ENCODE measurements at regions not wholly inside any gene's neighbourhood (a gene's known extent, or its start where the extent isn't known, plus 50 kb on each side); places are given as distances from the start of the nearest gene placed in this dataset.
"Not testable (repeated sequence)": the region's sequence is repeated elsewhere in the genome, so short reads cannot be mapped to it uniquely, and the experiment has no call there.

DNA sequence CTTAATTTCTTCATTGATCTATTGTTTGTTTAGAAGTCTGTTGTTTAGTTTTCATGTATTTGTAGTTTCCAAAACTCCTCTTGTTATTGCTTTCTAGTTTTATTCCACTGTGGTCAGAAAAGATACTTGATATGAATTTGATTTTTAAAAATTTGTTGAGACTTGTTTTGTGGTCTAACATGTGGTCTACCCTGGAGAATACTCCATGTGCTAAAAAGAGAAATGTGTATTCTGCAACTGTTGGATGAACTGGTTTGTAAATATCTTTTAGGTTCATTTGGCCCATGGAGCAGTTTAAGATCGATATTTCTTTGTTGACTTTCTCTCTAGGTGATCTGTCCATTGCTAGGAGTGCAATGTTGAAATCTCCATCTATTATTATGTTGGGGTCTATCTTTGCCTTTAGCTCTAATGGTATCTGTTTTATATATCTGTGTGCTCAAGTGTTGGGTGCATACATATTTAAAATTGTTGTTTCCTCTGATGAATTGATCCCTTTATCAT is 150.6 kb upstream of the ATP10B start:
- WGBS, 2 experiments (ENCODE audit: insufficient coverage in 2 of 2), result 100% methylated on average over 1 of the region's 1 CpG; no CpG with 5 or more reads in 1 of the 2 experiments
- Histone ChIP-seq H3K4me1 (ENCODE audit: control insufficient read depth, insufficient read depth, low read length, poor library complexity, severe bottlenecking) (no peaks in the 10 kb centered on the region), H3K36me3 (ENCODE audit: control insufficient read depth, insufficient read depth, low read length) (no peaks in the 10 kb centered on the region), H3K27ac (ENCODE audit: low read depth, low read length, severe bottlenecking) (no peak overlapping the region), H3K4me3 (ENCODE audit: extremely low read depth, insufficient read depth, low read length, poor library complexity, severe bottlenecking) (no peak overlapping the region), H3K9me3 (ENCODE audit: control insufficient read depth, low read length) (no peaks in the 10 kb centered on the region)

GRCh38 chr5:161001604-161002003 is 149.6 kb upstream of the ATP10B start:
- no CpG with 5 or more reads among the region's 1 CpG for WGBS, 2 experiments (ENCODE audit: insufficient coverage in 2 of 2)
- no peak overlapping the region for H3K4me3 ChIP-seq (ENCODE audit: extremely low read depth, insufficient read depth, low read length, poor library complexity, severe bottlenecking)

GRCh38 chr5:161001142-161001541 is 149.1 kb upstream of the ATP10B start:
- no CpG with 5 or more reads among the region's 1 CpG for WGBS, 2 experiments (ENCODE audit: insufficient coverage in 2 of 2)
- not testable (repeated sequence) for H3K9me3 ChIP-seq (ENCODE audit: control insufficient read depth, low read length); H3K27ac ChIP-seq (ENCODE audit: low read depth, low read length, severe bottlenecking); H3K4me1 ChIP-seq (ENCODE audit: control insufficient read depth, insufficient read depth, low read length, poor library complexity, severe bottlenecking); H3K4me3 ChIP-seq (ENCODE audit: extremely low read depth, insufficient read depth, low read length, poor library complexity, severe bottlenecking); H3K36me3 ChIP-seq (ENCODE audit: control insufficient read depth, insufficient read depth, low read length)

More at GRCh38 chr5:161001604-161002003, 149.6 kb upstream of the ATP10B start:
- Histone ChIP-seq H3K27ac (ENCODE audit: low read depth, low read length, severe bottlenecking) (no peak overlapping the region), H3K9me3 (ENCODE audit: control insufficient read depth, low read length) (no peaks in the 10 kb centered on the region), H3K36me3 (ENCODE audit: control insufficient read depth, insufficient read depth, low read length) (no peaks in the 10 kb centered on the region), H3K4me1 (ENCODE audit: control insufficient read depth, insufficient read depth, low read length, poor library complexity, severe bottlenecking) (no peaks in the 10 kb centered on the region)

DNA sequence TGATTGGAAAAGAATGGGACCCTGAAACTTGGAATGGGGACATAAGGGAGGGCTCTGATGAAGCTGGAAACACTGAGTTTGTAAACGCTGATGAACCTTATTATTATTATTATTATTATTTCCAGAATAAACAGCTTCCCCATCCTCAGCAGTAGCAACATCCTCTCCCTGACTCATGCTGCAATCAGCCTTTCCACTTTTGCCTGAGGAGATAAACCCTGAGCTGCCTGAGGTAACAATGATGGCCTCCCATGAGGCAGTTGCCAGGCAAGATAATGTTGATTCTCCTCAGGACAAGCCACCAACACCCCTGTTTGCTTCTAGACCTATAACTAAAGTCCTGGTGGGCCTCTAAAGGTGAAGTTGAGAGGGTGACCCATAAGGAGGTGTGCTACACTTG is 139.2 kb upstream of the ATP10B start:
- no peaks in the 10 kb centered on the region for H3K4me1 ChIP-seq (ENCODE audit: control insufficient read depth, insufficient read depth, low read length, poor library complexity, severe bottlenecking)
- H3K4me3 ChIP-seq (ENCODE audit: extremely low read depth, insufficient read depth, low read length, poor library complexity, severe bottlenecking), result no peak overlapping the region
- no peaks in the 10 kb centered on the region for H3K9me3 ChIP-seq (ENCODE audit: control insufficient read depth, low read length)
- H3K27ac ChIP-seq (ENCODE audit: low read depth, low read length, severe bottlenecking), result no peak overlapping the region
- WGBS, 2 experiments (ENCODE audit: insufficient coverage in 2 of 2), result no CpG with 5 or more reads among the region's 1 CpG
- no peaks in the 10 kb centered on the region for H3K36me3 ChIP-seq (ENCODE audit: control insufficient read depth, insufficient read depth, low read length)

DNA sequence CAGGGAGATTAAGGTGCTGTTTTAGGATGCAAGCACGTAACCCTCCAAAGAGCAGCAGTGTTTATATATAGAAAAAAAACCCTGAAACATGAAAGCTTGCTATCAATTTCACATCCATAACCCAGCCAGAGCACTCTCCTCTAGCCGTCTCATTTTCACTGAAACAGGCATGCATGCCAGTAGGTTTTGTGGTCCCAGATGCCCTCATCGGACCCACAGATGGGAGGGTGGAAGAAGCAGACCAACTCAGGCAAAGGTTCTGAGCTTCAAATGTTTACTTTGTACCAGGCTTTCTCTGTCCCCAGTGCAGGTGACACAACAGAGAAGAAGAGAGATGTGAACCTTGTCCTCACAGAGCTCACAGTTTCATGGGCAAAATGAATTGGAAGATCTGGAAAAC is 127.4 kb upstream of the ATP10B start:
- 100% methylated on average over 1 to 2 of the region's 3 CpGs for WGBS, 2 experiments (ENCODE audit: insufficient coverage in 2 of 2)
- no peak overlapping the region for H3K27ac ChIP-seq (ENCODE audit: low read depth, low read length, severe bottlenecking)
- H3K9me3 ChIP-seq (ENCODE audit: control insufficient read depth, low read length), result no peaks in the 10 kb centered on the region
- no peaks in the 10 kb centered on the region for H3K36me3 ChIP-seq (ENCODE audit: control insufficient read depth, insufficient read depth, low read length)
- peaks cover 5% of the 10 kb centered on the region for H3K4me1 ChIP-seq (ENCODE audit: control insufficient read depth, insufficient read depth, low read length, poor library complexity, severe bottlenecking)
- H3K4me3 ChIP-seq (ENCODE audit: extremely low read depth, insufficient read depth, low read length, poor library complexity, severe bottlenecking), result no peak overlapping the region

GRCh38 chr5:160978944-160979343 is 126.9 kb upstream of the ATP10B start:
- no peaks in the 10 kb centered on the region for H3K36me3 ChIP-seq (ENCODE audit: control insufficient read depth, insufficient read depth, low read length)
- H3K27ac ChIP-seq (ENCODE audit: low read depth, low read length, severe bottlenecking), result peak overlapping the region; percentile 36
- H3K9me3 ChIP-seq (ENCODE audit: control insufficient read depth, low read length), result no peaks in the 10 kb centered on the region
- H3K4me1 ChIP-seq (ENCODE audit: control insufficient read depth, insufficient read depth, low read length, poor library complexity, severe bottlenecking), result peaks cover 5% of the 10 kb centered on the region
- no peak overlapping the region for H3K4me3 ChIP-seq (ENCODE audit: extremely low read depth, insufficient read depth, low read length, poor library complexity, severe bottlenecking)

DNA sequence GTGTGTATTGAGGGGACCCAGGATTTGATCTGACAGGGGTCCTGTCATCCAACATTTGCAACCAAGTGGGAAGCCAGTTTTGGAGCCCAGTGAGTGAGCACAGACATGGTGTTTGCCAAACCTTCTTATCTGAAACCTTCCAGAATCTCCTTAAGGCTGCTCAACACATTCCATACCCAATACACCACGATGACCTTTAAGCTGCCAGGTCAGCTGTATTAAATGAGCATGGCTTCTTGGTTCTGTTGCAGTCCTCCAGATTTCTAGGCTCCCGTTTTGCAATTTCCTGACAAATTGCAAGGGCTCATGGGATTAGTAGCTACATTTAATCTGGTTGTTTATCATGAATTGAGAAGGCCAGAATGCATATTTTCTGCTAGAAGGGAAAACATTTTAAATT is 124.2 kb upstream of the ATP10B start:
- Histone ChIP-seq H3K4me1 (ENCODE audit: control insufficient read depth, insufficient read depth, low read length, poor library complexity, severe bottlenecking) (peaks cover 5% of the 10 kb centered on the region), H3K9me3 (ENCODE audit: control insufficient read depth, low read length) (no peaks in the 10 kb centered on the region), H3K27ac (ENCODE audit: low read depth, low read length, severe bottlenecking) (no peak overlapping the region), H3K36me3 (ENCODE audit: control insufficient read depth, insufficient read depth, low read length) (no peaks in the 10 kb centered on the region), H3K4me3 (ENCODE audit: extremely low read depth, insufficient read depth, low read length, poor library complexity, severe bottlenecking) (no peak overlapping the region)
- WGBS, 2 experiments (ENCODE audit: insufficient coverage in 2 of 2), result 79 to 94% methylated on average over 2 of the region's 2 CpGs

DNA sequence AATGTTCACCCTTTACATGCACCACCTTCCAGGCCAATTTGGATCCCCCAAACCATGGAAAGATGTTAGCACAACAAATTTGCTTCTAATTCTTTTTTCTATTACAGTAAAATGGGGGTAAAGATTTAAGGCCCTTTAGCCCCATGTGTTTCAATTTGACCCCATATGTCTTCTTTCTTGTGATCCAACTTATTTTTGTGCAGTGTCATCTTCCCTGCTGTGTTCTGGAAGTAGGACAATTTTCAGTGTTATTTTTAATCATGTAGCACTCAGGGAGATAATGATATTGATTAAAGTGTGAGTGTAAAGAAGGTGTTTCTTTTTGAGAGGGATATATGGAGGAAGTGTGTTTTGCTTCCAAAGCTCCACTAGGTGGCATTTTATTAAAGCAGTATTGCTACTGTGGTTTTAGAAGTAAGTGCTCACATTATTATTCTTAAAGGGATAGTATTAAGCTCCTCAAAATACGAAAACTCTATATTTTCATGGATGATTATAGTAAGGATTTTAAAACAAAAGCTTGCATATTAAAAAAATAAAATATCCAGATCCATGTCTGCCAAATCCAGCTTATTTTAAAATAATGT is 118.7 kb upstream of the ATP10B start:
- Histone ChIP-seq H3K36me3 (ENCODE audit: control insufficient read depth, insufficient read depth, low read length) (no peaks in the 10 kb centered on the region), H3K4me1 (ENCODE audit: control insufficient read depth, insufficient read depth, low read length, poor library complexity, severe bottlenecking) (peaks cover 9% of the 10 kb centered on the region), H3K27ac (ENCODE audit: low read depth, low read length, severe bottlenecking) (no peak overlapping the region), H3K4me3 (ENCODE audit: extremely low read depth, insufficient read depth, low read length, poor library complexity, severe bottlenecking) (no peak overlapping the region), H3K9me3 (ENCODE audit: control insufficient read depth, low read length) (no peaks in the 10 kb centered on the region)
- no CpG with 5 or more reads among the region's 1 CpG for WGBS, 2 experiments (ENCODE audit: insufficient coverage in 2 of 2)

GRCh38 chr5:160969645-160970044 is 117.6 kb upstream of the ATP10B start:
- H3K9me3 ChIP-seq (ENCODE audit: control insufficient read depth, low read length), result no peaks in the 10 kb centered on the region
- no peak overlapping the region for H3K27ac ChIP-seq (ENCODE audit: low read depth, low read length, severe bottlenecking)
- H3K4me3 ChIP-seq (ENCODE audit: extremely low read depth, insufficient read depth, low read length, poor library complexity, severe bottlenecking), result no peak overlapping the region
- peaks cover 9% of the 10 kb centered on the region for H3K4me1 ChIP-seq (ENCODE audit: control insufficient read depth, insufficient read depth, low read length, poor library complexity, severe bottlenecking)
- H3K36me3 ChIP-seq (ENCODE audit: control insufficient read depth, insufficient read depth, low read length), result no peaks in the 10 kb centered on the region

DNA sequence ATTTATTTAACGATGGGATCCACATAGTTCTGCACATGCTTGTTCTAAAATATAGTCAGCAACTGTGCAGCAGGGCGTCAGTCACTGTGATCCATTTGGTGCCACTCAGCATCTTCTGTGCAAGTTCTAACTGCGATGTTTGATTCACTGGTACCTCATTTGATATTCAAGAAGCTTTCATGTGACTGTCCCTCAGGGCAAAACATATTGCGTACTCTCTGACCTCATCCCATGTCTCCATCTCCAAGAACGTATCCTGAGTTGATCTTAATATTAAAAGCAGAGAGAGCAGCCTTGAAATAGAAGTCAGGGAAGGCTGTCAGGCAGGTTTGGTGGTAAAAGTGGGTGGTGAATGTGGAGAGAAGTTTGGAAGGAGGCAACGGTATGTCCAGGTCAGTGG is 116.5 kb upstream of the ATP10B start:
- 89 to 100% methylated on average over 3 to 5 of the region's 6 CpGs for WGBS, 2 experiments (ENCODE audit: insufficient coverage in 2 of 2)
- Histone ChIP-seq H3K36me3 (ENCODE audit: control insufficient read depth, insufficient read depth, low read length) (no peaks in the 10 kb centered on the region), H3K4me3 (ENCODE audit: extremely low read depth, insufficient read depth, low read length, poor library complexity, severe bottlenecking) (no peak overlapping the region), H3K27ac (ENCODE audit: low read depth, low read length, severe bottlenecking) (no peak overlapping the region), H3K4me1 (ENCODE audit: control insufficient read depth, insufficient read depth, low read length, poor library complexity, severe bottlenecking) (peaks cover 9% of the 10 kb centered on the region), H3K9me3 (ENCODE audit: control insufficient read depth, low read length) (no peaks in the 10 kb centered on the region)

- H3K4me3 ChIP-seq (ENCODE audit: extremely low read depth, insufficient read depth, low read length, poor library complexity, severe bottlenecking), result no peak overlapping the region
- peaks cover 9% of the 10 kb centered on the region for H3K4me1 ChIP-seq (ENCODE audit: control insufficient read depth, insufficient read depth, low read length, poor library complexity, severe bottlenecking)
- WGBS, 2 experiments (ENCODE audit: insufficient coverage in 2 of 2), result 100% methylated on average over 1 of the region's 2 CpGs; no CpG with 5 or more reads in 1 of the 2 experiments
- no peaks in the 10 kb centered on the region for H3K36me3 ChIP-seq (ENCODE audit: control insufficient read depth, insufficient read depth, low read length)
- H3K27ac ChIP-seq (ENCODE audit: low read depth, low read length, severe bottlenecking), result peak overlapping the region; percentile 43
- no peaks in the 10 kb centered on the region for H3K9me3 ChIP-seq (ENCODE audit: control insufficient read depth, low read length)
These were observed 114.9 kb upstream of the ATP10B start for GRCh38 chr5:160966921-160967320.

Measured in mesodermal cell (in vitro differentiated cells).